D721Med (cell line): ENCODE measurements at regions not wholly inside any gene's neighbourhood (a gene's known extent, or its start where the extent isn't known, plus 50 kb on each side); places are given as distances from the start of the nearest gene placed in this dataset.

Experiments
- DNase-seq: peaks from one replicate; pipeline ENCODE4 v3.0.0; 2011; ENCODE audit warnings: low spot score; ENCODE audit not compliant: insufficient read length
- FAIRE-seq: peaks from 2 replicates; lab custom pipeline; 2011; peaks lifted over from hg19 to GRCh38; lab: Jason Lieb, UNC
- TF ChIP-seq, protein P1 (sequence below): IDR thresholded peaks from 2 replicates; pipeline ENCODE4 v1.5.1; 2012; ENCODE audit warnings: mild to moderate bottlenecking, control low read depth; ENCODE audit not compliant: insufficient read depth; ENCODE audit errors: missing control alignments

DNA sequence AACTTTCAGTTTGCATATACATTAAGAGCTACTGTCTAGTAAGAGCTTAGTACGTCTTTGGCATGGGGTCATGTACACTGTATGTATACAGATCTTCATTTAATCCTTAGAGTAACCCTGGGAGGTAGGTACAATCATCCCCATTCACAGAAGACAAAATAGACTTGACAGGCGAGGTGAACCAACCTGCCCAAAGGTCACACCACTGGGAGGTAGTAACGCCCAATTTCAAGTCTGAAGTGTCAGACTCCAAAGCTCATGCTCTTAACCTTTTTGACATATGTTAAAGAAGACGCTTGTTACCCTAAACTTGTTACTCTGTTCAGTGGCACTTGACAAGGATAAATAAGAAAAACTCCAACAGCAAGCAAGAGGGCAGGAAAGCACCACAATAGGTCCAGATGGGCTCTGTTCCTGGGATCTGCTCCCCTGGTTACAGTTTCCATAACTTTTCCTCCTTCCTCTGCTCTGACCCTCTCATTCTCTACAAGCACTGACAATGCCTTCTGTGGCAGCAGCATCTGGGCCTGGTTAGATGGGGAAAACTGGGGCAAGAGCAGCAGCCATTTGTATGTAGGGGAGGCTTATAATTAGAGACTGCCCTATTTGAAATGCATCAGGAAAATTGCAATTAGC lies 64.7 kb upstream of the SERTAD2 start:
- TF ChIP-seq, protein P1, sequence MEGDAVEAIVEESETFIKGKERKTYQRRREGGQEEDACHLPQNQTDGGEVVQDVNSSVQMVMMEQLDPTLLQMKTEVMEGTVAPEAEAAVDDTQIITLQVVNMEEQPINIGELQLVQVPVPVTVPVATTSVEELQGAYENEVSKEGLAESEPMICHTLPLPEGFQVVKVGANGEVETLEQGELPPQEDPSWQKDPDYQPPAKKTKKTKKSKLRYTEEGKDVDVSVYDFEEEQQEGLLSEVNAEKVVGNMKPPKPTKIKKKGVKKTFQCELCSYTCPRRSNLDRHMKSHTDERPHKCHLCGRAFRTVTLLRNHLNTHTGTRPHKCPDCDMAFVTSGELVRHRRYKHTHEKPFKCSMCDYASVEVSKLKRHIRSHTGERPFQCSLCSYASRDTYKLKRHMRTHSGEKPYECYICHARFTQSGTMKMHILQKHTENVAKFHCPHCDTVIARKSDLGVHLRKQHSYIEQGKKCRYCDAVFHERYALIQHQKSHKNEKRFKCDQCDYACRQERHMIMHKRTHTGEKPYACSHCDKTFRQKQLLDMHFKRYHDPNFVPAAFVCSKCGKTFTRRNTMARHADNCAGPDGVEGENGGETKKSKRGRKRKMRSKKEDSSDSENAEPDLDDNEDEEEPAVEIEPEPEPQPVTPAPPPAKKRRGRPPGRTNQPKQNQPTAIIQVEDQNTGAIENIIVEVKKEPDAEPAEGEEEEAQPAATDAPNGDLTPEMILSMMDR, result no peak

DNA sequence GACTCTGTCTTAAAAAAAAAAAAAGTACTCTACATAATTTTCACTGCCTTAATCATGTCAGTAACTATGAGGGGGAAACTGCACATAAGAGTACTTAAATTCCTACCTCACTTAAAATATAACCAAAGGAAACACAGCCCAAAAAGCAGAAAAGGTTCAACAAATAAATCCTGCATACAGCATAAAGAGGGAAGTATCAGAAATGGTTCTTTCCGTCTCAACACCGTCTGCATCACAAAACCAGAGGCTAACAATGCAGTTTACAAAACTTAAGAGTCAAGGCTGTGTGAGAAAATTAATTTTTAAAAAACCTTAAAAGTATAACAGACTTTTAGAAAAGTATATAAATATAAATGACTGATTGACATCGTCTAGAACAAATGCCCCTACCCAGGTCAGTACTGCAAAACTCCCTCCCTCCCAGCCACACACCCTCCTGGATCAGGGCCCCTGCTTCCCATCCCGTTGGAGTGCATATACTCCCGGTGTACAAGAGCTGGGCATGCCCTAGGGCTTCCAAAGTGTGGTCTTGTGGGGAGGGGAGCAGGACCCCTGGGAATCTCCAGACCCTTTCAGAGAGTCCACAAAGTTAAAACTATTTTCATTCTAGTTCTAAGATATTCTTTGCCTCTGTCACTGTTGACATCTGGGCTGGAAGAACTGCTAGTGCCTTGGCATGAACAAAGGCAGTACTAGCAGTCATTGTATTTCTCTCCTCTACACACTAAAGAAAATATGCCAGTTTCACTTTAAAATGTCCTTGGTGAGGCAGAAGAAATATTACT lies 67.0 kb upstream of the SERTAD2 start:
- FAIRE-seq (no peak), DNase-seq (no peak)
- TF ChIP-seq, protein P1, result no peak

More for the DNA sequence above, 64.7 kb upstream of the SERTAD2 start:
- FAIRE-seq, result no peak
- no peak for DNase-seq

DNA sequence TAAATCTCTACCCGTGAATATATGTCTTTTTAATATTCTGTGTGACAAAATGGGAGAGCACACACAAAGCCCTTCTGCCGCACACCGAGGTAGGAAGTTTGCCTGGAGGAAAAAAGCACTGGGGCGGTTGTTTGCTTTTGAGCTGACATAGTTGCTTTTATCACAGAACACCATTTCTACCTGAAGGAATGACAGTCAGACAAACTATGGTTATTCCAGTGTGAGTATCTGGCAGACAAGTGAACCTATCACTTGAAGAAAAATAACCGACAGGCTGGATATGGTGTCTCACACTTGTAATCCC lies 67.6 kb upstream of the SERTAD2 start:
- TF ChIP-seq, protein P1, result no peak
- no peak for FAIRE-seq
- no peak for DNase-seq

DNA sequence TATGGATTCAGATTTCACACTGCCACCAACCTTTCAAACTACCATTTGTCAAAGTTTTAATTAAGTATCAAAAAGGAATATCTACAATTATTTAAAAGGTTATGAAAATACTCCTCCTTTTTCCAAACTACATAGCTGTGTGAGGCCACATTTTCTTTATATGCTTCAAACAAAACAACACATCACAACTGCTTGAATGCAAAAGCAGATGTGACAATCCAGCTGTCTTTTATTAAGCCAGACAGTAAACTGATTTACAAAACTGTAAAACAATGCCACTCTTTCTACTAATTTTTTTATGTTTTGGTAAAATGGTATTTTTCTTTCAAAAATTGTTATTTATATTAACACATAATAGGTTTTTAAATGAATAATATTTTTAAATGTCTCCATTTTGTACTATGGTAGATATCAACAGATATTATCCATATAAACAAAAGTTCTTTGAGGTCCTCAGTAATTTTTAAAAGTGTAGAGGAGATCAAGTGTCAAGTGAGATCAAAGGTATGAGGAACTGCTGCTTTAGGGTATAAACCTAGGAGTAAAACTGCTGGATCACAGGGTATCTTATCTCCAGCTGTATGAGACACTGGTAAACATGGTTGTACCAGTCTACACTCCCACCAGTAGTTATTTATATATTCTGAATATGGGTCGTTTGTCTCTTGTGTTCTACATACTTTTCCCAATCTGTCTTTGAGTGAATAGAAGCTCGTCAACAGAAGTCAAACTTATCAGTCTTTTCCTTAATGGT lies 68.8 kb upstream of the SERTAD2 start:
- TF ChIP-seq, protein P1, result no peak
- no peak for FAIRE-seq

DNA sequence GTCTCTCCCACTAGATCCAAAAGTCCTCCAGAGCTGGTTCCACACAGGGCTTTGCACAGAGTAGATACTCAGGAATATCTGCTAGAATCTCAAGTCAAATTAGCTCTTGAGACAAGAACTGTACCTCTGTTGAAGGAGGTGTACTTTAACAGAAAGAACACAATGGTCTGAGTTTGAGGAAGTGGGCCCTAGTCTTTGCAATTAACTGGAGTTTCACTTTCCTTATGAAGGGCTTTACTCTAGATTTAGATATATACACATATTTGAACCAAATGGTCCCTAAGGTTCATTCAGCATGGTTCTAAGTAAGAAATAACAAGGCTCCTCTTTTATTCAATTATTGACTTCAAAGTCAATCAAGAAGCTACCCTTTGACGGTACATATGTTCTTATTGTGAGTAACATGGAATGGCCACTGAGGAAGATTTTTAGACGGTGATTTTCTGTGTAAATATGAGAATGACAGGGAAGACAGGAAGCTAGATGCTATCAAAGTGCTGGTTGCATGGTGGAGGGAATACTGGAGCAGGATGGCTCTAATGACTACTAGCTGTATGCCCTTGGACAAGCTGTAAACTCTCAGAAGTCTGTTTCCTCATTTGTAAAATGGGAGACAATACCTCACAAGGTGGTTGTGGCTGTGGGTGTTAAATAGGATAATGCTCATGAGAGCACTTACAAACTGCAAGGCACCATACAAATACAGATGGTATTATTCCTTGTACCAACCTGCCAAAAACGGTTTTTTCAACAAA lies 73.5 kb upstream of the SERTAD2 start:
- TF ChIP-seq, protein P1, result no peak
- FAIRE-seq (no peak), DNase-seq (no peak)

More for the DNA sequence above, 68.8 kb upstream of the SERTAD2 start:
- DNase-seq, result no peak

DNA sequence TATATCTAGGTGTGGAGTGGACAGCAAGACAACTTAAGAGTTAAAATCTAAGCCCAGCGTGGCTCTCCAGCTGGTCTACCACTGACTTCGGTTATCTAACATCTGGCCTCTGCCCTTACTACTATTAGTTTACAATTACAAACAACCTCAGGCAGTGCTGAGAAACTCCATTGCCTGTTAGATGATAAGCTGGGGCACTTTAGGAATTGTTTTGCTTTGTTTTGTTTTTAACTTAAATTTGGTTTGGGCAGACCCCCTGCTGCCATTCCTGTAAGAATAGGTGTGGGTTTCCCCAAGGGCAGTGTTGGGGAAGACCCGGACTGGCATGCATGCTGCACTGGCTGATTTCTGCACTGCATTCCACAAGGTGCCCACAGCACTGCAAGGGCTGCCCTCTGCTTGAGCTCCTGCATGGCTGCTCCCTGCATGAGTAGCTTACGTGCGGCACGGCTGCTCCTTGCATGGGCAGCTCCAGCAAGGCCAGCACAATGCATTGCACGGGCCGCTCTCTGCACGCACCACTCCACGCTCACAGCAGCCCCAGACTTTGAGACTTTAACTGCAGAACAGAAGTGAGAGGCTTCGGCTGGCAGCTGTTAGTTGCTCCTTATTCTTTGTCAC lies 74.2 kb upstream of the SERTAD2 start:
- FAIRE-seq, result no peak
- TF ChIP-seq, protein P1, result no peak
- no peak for DNase-seq
